ENCODE measurements at regions not wholly inside any gene's neighbourhood (a gene's known extent, or its start where the extent isn't known, plus 50 kb on each side); places are given as distances from the start of the nearest gene placed in this dataset.
"Not testable (repeated sequence)": the region's sequence is repeated elsewhere in the genome, so short reads cannot be mapped to it uniquely, and the experiment has no call there.

DNA sequence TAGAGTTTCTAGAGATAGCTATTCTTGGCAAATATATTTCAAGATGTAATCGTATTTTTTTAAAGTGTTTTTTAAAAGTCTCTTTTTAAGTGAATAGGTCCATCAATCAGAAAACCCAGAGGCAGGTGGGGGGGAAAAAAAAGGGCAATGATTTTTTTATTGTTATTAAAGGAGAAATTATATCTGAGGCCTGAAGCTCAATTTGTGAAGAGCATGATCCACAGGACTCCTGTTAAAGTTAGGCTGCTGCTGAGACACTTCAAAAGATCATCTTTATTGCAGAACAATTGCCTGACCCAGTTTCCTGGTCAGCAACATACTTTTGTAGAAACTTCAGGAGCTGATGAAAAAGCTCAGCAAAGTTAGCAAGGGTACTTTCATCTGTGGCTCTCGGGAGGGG is 326.2 kb downstream of the RASEF start:
- CTCF ChIA-PET, result no interaction called here
- POLR2A ChIA-PET, result no interaction called here

DNA sequence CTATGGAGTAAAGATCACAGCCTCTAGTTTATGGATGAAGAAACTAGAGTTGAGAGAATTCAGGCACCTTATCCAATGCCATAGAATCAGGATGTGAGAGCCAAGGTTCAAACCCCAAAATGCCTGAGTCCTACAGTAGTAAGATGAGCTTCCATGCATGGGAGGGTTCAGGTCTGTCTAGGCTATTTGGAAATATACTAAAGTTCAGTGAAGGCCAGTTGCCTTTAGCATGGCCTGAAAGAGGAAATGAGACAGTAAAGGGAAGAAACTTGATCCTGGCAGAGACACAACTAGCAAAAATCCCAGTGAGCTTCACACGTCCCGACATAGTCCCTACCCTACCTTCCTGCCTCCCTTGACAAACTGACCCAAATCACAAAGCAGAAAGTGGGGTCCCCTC is 317.0 kb downstream of the RASEF start:
- ChIA-PET CTCF (no interaction called here), POLR2A (no interaction called here)

DNA sequence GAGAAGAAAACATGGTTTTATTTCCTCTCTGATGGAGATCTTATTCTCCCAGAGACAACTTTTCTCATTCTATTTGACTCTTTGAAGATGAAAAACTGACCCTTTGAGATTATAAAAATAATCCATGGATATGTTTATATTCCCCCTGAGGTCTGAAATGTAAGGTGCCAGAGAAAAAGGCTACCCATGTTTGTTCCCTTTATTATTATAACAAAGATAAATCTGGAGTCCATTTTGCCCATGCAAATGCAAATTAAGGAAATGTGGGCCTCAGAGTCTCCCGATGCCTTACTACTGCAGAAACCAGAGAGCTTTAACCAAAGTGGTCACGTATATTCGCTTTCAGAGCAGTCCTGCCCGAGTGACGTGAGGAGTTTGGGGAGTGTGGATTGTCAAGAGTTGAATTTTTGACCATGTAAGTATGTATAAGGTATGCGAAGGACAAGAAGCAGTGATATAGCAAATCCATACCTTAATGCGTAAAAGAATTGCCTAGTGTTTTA is 312.5 kb downstream of the RASEF start:
- POLR2A ChIA-PET, result no interaction called here
- CTCF ChIA-PET, result no interaction called here

- POLR2A ChIA-PET, result no interaction called here
- CTCF ChIA-PET, result no interaction called here
Observed at GRCh38 chr9:82757924-82758323, 305.0 kb downstream of the RASEF start.

- ChIA-PET CTCF (no interaction called here), POLR2A (no interaction called here)
Observed at GRCh38 chr9:82761027-82761426, 301.9 kb downstream of the RASEF start.

GRCh38 chr9:82761956-82762355 is 301.0 kb downstream of the RASEF start:
- ChIA-PET POLR2A (no interaction called here), CTCF (no interaction called here)

DNA sequence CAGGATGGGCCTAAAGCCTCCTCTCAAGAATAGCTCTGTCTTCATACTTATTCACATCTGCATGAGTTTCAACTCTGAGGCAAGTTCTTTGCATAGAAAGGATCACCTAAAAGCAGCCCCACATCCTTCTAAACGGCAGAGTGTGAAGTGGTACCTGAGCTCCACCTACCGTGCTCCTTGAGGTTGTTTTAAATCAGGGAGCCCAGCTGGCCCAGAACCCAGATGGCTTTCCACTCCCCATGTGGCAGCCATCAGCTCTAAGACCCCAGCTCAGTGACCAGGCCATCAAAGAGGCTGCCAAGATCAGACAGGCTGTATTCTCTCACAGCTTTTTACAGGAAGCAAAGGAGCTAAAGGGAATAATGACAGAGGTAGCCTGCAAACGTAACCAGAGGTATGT is 299.3 kb downstream of the RASEF start:
- POLR2A ChIA-PET, result no interaction called here
- CTCF ChIA-PET, result no interaction called here

DNA sequence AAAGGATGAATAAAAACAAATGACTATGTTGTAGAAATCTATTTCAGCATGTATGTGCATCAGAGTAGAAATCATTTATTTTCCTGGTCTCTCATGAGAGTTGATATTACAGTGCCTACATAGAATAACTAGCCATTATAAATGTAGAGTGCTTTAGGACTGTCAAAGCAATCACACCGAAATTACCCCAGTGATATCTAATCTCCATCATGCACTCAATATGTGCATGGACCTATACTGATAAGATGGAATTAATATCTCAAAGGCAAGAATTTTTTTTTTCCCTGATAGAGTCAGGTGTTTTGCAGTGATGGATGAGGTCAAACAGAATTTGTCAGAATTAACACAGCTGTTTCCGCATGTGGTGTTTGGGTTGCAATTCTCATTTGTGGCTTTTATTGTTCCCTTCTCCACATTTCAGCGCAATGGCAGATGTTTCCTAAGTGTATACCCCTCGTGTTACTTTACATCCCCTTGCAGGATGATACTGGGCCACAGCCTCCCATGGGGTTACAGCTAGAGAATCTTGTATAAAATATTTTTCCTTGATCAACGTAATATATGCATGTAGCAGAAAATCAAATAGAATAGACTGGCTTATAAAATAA is 298.8 kb downstream of the RASEF start:
- POLR2A ChIA-PET, result no interaction called here
- CTCF ChIA-PET, result no interaction called here

GRCh38 chr9:82774707-82775231 is 288.2 kb downstream of the RASEF start:
- POLR2A ChIA-PET, CTCF ChIA-PET: not testable (repeated sequence)

GRCh38 chr9:82776508-82776907 is 286.4 kb downstream of the RASEF start:
- POLR2A ChIA-PET, result no interaction called here
- CTCF ChIA-PET, result no interaction called here

- ChIA-PET POLR2A (no interaction called here), CTCF (no interaction called here)
Observed at GRCh38 chr9:82777366-82777765, 285.6 kb downstream of the RASEF start.

DNA sequence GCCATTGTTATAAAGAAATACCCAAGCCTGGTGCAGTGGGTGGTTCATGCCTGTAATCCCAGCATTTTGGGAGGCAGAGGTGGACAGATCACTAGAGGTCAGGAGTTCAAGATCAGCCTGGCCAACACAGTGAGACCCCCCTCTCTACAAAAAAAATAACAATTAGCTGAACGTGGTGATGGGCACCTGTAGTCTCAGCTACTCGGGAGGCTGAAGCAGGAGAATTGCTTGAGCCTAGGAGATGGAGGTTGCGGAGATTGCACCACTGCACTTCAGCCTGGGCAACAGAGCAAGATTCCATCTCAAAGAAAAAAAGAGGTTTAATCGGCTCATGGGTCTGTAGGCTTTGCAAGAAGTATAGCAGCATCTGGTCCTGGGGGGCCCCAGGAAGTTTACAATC is 284.0 kb downstream of the RASEF start:
- CTCF ChIA-PET, POLR2A ChIA-PET: not testable (repeated sequence)

DNA sequence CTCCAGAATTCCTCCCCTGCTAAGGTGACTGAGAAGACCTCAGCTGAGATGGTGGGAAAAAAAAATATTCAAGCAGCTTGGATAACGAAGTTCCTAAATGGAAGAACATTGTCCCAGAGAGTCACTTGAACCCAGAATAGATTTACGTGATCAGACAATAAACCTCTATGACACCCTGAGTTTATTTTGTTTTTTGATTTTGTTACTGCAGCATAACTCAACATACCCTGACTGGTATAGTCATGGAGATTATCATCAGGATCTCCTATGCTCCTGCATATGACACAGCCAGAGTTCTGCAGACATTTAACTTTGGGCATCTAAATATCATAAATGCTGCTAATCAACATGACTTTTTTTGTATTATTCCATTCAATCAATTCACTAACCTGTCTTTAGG is 282.9 kb downstream of the RASEF start:
- POLR2A ChIA-PET, result no interaction called here
- CTCF ChIA-PET, result no interaction called here

DNA sequence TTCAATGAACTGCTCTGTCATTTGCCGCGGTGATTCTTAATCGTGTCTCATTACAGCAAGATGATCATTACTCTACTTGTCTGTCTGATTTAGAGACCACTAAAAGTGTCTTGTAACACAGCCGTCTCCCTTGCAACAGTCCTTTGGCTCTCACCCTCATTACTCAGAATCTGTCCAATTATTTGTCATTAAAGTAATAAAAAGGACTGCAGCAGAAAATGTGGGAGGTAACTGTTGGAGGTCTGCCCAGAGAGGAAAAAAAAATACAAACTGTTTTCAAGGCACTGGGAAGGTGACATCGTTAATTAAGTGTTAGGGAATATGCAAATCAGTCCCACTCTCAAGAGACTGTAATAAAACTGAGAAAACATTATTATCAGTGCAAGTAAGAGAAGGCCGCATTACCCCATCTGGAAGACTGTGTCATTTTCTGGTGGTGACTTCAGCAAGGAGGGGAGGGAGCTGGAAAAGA is 281.0 kb downstream of the RASEF start:
- CTCF ChIA-PET, result no interaction called here
- POLR2A ChIA-PET, result no interaction called here

GRCh38 chr9:82783045-82783444 is 279.9 kb downstream of the RASEF start:
- POLR2A ChIA-PET, result no interaction called here

GRCh38 chr9:82784589-82784988 is 278.4 kb downstream of the RASEF start:
- ChIA-PET POLR2A (no interaction called here), CTCF (no interaction called here)

More at GRCh38 chr9:82783045-82783444, 279.9 kb downstream of the RASEF start:
- CTCF ChIA-PET, result no interaction called here

DNA sequence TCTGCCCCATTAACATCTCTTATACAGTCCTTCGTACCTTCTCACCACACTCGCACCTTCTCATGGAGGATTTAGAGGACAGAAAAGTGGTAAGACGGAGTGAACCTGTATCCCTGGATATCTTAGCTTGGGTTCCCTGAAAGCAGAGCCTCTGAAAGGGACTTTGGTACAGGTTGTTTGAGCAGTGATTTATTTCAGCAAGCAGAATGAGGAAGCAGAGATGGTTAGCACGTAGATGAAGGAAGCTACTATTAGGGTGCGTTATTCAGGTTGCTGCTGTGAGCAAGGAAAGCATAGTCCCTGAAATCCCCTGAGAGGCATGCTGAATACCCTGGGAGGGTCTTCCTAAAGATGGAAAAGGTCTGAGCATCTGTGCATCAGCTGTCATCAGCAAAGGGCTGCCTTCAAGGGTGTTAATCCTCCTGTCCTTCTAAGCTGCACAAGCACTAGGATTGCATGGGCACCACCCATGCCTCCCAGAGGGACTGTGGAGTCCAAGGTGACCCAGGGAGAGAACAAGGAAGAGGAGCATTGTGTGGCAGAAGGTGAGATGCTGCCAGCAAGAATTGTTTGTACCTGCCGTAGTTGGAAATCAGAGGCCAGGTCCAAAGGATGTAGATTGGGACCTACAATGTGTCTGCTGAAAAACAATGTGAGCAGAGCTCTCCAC is 273.7 kb downstream of the RASEF start:
- ChIA-PET POLR2A (no interaction called here), CTCF (no interaction called here)

DNA sequence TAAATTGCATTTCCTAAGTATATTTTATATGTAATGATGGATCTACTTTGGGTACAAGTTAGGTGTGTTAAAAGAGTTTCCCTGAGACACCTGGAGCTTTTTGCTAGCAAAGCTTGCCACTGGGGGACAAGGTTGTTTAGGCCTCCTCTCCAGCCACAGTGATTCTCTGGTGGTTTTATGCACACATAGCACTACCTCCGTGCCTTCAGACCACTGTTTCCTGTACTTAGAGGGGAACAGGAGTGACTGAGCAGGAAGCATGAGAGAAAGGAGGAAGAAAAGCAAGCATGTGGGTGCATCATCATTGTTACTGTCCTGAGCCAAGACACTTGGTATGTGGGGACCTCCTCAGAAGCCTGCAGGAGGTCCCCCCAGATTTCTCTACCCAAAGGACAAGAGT is 272.1 kb downstream of the RASEF start:
- POLR2A ChIA-PET, result no interaction called here
- CTCF ChIA-PET, result no interaction called here

DNA sequence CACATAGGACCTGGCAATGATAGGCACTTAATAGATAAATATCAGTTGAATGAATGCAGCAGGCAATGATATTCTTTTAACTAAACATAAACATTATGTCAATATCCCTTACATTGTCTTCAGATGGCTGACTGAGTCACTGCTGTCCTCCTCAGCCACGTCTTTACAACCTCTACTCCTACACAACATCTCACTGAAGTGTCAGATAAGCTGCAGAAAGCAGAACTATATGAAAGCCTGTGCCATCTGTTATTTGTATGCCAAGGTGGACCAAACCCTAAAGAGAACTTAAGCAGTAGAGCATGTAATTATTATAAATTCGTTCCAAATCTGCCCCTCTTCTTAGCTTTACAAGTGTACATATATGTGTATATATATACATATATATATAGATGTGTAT is 271.2 kb downstream of the RASEF start:
- CTCF ChIA-PET, result no interaction called here
- POLR2A ChIA-PET, result no interaction called here

GRCh38 chr9:82797534-82797933 is 265.4 kb downstream of the RASEF start:
- POLR2A ChIA-PET, result no interaction called here
- CTCF ChIA-PET, result no interaction called here

GRCh38 chr9:82799286-82799685 is 263.7 kb downstream of the RASEF start:
- CTCF ChIA-PET, result no interaction called here
- POLR2A ChIA-PET, result no interaction called here

DNA sequence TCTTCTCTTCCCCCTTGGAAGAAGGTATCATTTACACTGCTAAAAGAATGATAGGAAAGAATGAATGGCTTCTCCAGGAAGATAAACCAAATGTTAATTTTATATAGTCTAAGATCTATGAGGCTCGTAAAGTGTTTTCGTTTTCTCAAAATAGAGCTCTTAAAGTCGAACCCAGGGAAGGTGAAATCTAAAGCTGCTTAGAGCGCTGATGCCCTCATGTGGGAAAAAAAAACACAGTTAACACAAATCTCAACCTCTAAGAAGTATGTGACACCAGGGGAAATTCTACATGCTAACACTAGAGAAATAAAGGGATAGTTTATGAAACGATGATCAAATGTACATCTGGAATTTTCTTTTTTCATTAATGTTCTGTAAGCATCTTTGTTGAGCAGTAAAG is 257.9 kb downstream of the RASEF start:
- CTCF ChIA-PET, result no interaction called here
- POLR2A ChIA-PET, result no interaction called here
